GM12891 (cell line): ENCODE measurements at regions not wholly inside any gene's neighbourhood (a gene's known extent, or its start where the extent isn't known, plus 50 kb on each side); places are given as distances from the start of the nearest gene placed in this dataset.

ENCODE experiments used
- DNase-seq: peaks from one replicate; pipeline ENCODE4 v3.0.0; 2011; ENCODE audit warnings: low spot score; ENCODE audit not compliant: insufficient read length
- FAIRE-seq: peaks from 2 replicates; lab custom pipeline; 2011; peaks lifted over from hg19 to GRCh38; lab: Jason Lieb, UNC
- PAX5 ChIP-seq: IDR thresholded peaks from 2 replicates; pipeline ENCODE4 v1.6.1; 2011; ENCODE audit warnings: low read length, moderate library complexity, mild to moderate bottlenecking; ENCODE audit not compliant: insufficient read depth, severe bottlenecking
- POLR2A ChIP-seq: IDR thresholded peaks from 2 replicates; pipeline ENCODE4 v1.6.1; 2011; ENCODE audit warnings: low read depth, low read length, control low read depth
- POLR2AphosphoS5 ChIP-seq: IDR thresholded peaks from 2 replicates; pipeline ENCODE4 v1.6.1; 2011; ENCODE audit warnings: low read depth, low read length, control low read depth
- POU2F2 ChIP-seq: IDR thresholded peaks from 2 replicates; pipeline ENCODE4 v1.6.1; 2011; ENCODE audit warnings: low read depth, mild to moderate bottlenecking, control low read depth, low read length, moderate library complexity
- SPI1 ChIP-seq: IDR thresholded peaks from 2 replicates; pipeline ENCODE4 v1.6.1; 2011; ENCODE audit warnings: low read depth, low read length, control low read depth
- TAF1 ChIP-seq: IDR thresholded peaks from 2 replicates; pipeline ENCODE4 v1.6.1; 2011; ENCODE audit warnings: low read depth, low read length, control low read depth

DNA sequence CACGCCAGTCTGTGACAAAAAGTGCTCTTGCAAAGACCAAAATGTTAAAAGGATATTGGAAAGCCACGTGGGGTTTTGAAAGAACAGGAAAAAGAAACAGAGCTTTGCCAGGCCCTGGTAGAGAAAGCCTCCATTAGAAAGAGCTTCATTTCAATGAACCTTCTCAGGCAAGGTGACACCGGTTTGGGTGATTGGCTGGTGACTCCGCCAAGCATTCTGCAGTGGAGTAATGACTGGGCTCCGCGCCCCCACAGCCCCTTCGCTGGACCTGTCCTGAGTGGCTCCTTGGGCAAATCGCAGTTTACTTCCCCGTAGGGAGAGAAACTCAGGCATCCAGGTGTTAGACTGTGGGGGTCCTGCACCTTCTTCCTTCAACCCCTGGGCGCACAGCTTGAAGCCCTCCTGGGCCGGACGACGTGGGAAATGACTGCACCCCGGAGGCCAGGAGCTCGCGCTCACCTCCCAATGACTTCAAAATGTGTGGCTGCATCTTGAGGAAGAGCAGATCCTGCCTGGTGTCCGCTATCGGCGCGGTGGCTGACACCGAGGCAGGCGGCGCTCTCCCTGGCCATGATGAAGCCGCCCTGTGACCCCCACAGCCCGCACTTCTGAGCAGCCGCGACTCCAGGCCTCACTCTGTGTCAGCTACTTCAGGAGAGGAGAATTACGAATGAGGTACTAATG lies 444.6 kb upstream of the SGCG start:
- no peak for TF ChIP-seq POLR2AphosphoS5
- TF ChIP-seq TAF1: no peak
- no peak for TF ChIP-seq PAX5
- no peak for TF ChIP-seq SPI1
- TF ChIP-seq POLR2A: no peak
- DNase-seq: no peak
- FAIRE-seq: no peak

GRCh38 chr13:22736768-22737092 lies 444.0 kb upstream of the SGCG start:
- FAIRE-seq: no peak
- no peak for TF ChIP-seq POLR2A
- no peak for DNase-seq

DNA sequence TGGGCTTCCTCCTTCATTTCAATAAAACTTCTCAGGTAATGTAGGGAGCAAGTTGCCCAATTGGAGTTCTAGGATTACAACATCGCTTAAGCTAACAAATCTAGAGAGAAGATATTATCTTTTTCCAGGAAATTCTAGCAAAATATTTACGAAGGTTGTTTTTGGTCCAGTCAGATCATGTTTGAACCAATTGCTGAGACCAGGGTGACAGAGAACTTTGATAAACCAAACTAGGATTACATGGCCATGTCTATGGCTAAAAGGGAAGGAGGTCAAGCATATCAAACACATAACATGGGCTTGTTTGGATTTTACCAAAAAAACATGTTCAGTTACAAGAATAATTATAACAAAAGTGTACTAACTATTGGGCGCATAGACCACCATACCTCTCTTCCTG lies 442.4 kb upstream of the SGCG start:
- DNase-seq (no peak), FAIRE-seq (no peak)
- TF ChIP-seq TAF1 (no peak), POLR2AphosphoS5 (no peak), PAX5 (no peak), POU2F2 (no peak), POLR2A (no peak), SPI1 (no peak)

- FAIRE-seq: no peak
- no peak for TF ChIP-seq POLR2A
- no peak for TF ChIP-seq SPI1
- TF ChIP-seq TAF1: no peak
- TF ChIP-seq PAX5: no peak
- TF ChIP-seq POLR2AphosphoS5: no peak
- no peak for TF ChIP-seq POU2F2
Measured at GRCh38 chr13:22740264-22740663, 440.5 kb upstream of the SGCG start.

GRCh38 chr13:22744688-22745452 lies 435.9 kb upstream of the SGCG start:
- DNase-seq (no peak), FAIRE-seq (no peak)
- no peak for TF ChIP-seq POLR2AphosphoS5

More at GRCh38 chr13:22740264-22740663, 440.5 kb upstream of the SGCG start:
- DNase-seq: no peak

DNA sequence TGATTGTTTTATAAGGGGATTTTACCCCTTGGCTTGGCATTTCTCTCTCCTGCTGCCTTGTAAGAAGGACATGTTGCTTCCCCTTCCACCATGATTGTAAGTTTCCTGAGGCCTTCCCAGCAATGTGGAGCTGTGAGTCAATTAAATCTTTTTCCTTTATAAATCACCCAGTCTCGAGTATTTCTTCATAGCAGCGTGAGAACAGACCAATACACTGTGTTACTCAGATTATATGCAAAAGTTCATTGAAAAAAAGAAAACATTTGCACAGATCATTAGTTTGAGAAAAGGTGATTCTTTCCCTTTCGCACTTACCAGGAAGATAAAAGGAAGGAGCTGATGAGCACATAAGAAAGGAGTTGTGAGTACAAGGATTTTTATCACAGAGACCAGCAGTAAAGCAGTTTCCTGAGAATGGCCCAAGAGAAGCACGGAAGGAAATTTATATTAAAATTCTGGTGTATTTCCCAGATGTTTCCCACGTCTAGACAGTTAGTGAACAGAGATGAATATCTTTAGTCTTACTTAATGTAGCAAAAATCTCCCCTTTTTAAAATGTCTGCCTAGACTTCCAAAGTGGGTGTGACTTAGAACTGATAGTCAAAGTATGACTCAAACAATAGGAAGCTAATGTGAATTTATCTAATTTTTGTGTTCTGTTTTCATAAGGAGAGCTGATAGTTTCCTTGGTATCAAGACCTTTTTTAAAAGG lies 431.8 kb upstream of the SGCG start:
- FAIRE-seq (no peak), DNase-seq (no peak)
- no peak for TF ChIP-seq POU2F2
- TF ChIP-seq TAF1: no peak
- TF ChIP-seq SPI1: no peak
- TF ChIP-seq POLR2A: no peak
- TF ChIP-seq POLR2AphosphoS5: no peak
- TF ChIP-seq PAX5: no peak

DNA sequence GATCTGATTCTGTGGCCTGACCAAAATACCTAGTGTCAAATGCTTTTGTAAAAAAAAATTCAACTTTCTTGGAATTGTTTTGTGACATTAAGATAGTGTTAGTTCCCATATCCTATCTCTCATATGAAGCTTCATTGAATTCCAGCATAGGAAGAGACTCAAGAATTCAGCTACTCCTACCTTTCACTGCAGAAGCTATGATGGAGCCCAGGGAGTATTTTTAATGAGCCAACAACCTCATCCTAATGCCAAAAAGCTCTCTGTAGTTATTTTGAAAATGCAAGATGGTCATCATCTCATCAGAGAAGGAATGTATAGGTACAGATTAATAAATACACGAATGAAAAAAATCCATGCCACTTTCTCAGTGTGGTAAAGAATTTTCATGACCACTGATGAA lies 431.2 kb upstream of the SGCG start:
- TF ChIP-seq POU2F2: no peak
- no peak for TF ChIP-seq POLR2A
- no peak for TF ChIP-seq TAF1
- TF ChIP-seq SPI1: no peak
- no peak for TF ChIP-seq PAX5
- TF ChIP-seq POLR2AphosphoS5: no peak
- no peak for DNase-seq

GRCh38 chr13:22757530-22758120 lies 423.2 kb upstream of the SGCG start:
- DNase-seq: no peak
- FAIRE-seq: no peak
- TF ChIP-seq POLR2AphosphoS5 (no peak), SPI1 (no peak), TAF1 (no peak), POLR2A (no peak), POU2F2 (no peak), PAX5 (no peak)

More for the DNA sequence above, 431.2 kb upstream of the SGCG start:
- no peak for FAIRE-seq

DNA sequence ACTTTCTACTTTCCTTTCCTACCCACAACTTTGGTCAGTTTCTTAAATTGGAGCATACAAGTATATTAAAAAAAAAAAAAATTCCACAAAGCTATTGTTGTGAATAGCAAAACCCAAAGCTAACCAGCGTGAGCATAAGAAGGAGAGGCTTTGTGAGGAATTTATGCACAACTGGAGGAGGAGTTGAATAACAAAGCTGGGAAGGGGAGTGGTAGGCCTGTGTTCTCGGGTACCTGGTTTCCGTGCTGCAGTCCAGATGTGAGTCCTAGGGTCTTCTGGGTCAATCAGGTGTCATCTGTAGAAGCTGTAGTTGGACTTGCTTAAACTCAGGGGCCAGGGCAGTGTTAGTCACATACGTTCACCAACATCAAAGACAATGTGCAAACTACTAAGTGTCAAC lies 422.5 kb upstream of the SGCG start:
- FAIRE-seq (no peak), DNase-seq (no peak)
- TF ChIP-seq PAX5 (no peak), POU2F2 (no peak), POLR2A (no peak), TAF1 (no peak), SPI1 (no peak), POLR2AphosphoS5 (no peak)
